ENCODE measurements at regions not wholly inside any gene's neighbourhood (a gene's known extent, or its start where the extent isn't known, plus 50 kb on each side); places are given as distances from the start of the nearest gene placed in this dataset.

- TF ChIP-seq POLR2A (IDR thresholded peaks at IDR 0.05) (no peak), CTCF (IDR thresholded peaks at IDR 0.05) (no peak)
Measured at GRCh38 chr5:82341325-82341724, 63.2 kb upstream of the RPS23 start.

Measured in tibial nerve (tissue), 3 donors.